Neural cell (in vitro differentiated cells): ENCODE measurements at regions not wholly inside any gene's neighbourhood (a gene's known extent, or its start where the extent isn't known, plus 50 kb on each side); places are given as distances from the start of the nearest gene placed in this dataset.

Experiments used
- H2AFZ ChIP-seq: fragments of 200-600, 300-800 bp; sonication (generic), shearing (Covaris generic); 2 replicates; pipeline ENCODE4 v1.6.0; 2014; ENCODE audit warnings: low read depth, mild to moderate bottlenecking, antibody characterized with exemption, low read length, moderate library complexity
- H3F3A ChIP-seq: fragments of 200-600 bp; shearing (Covaris generic); 2 replicates; pipeline ENCODE4 v1.6.1; 2016; ENCODE audit warnings: mild to moderate bottlenecking, moderate library complexity, mixed read lengths, antibody characterized with exemption, low read length; ENCODE audit not compliant: insufficient read depth, poor library complexity, severe bottlenecking
- H3K27ac ChIP-seq: fragments of 200-600, 300-800 bp; sonication (generic), shearing (Covaris generic); 2 replicates; pipeline ENCODE4 v1.5.1; 2014; ENCODE audit warnings: mild to moderate bottlenecking, low read length, moderate library complexity
- H3K27me3 ChIP-seq: fragments of 300-800, 200-600 bp; sonication (generic), shearing (Covaris generic); 2 replicates; pipeline ENCODE4 v1.6.0; 2014; ENCODE audit warnings: mild to moderate bottlenecking, low read depth, low read length, moderate library complexity; ENCODE audit not compliant: insufficient read depth
- H3K36me3 ChIP-seq: fragments of 300-800, 200-600 bp; sonication (generic), shearing (Covaris generic); 2 replicates; pipeline ENCODE4 v1.5.1; 2014; ENCODE audit warnings: mild to moderate bottlenecking, antibody characterized with exemption, low read length, moderate library complexity; ENCODE audit not compliant: insufficient read depth
- H3K4me2 ChIP-seq: fragments of 300-800, 200-600 bp; sonication (generic), shearing (Covaris generic); 2 replicates; pipeline ENCODE4 v1.6.0; 2014; ENCODE audit warnings: mild to moderate bottlenecking, low read length
- H3K4me3 ChIP-seq: fragments of 300-800, 200-600 bp; sonication (generic), shearing (Covaris generic); 2 replicates; pipeline ENCODE4 v1.5.1; 2014; ENCODE audit warnings: mild to moderate bottlenecking, low read length, moderate library complexity
- H3K79me2 ChIP-seq: fragments of 200-600 bp; shearing (Covaris generic); replicated peaks from 2 replicates; pipeline ENCODE4 v1.6.0; 2014; ENCODE audit warnings: mild to moderate bottlenecking, low read length, moderate library complexity; ENCODE audit not compliant: insufficient read depth
- H3K9ac ChIP-seq: fragments of 300-800, 200-600 bp; sonication (generic), shearing (Covaris generic); 2 replicates; pipeline ENCODE4 v1.6.1; 2016; ENCODE audit warnings: mild to moderate bottlenecking, low read length, mixed read lengths
- H3K9me2 ChIP-seq: fragments of 200-600 bp; shearing (Covaris generic); 2 replicates; pipeline ENCODE4 v1.6.1; 2016; ENCODE audit warnings: mild to moderate bottlenecking, low read length, mixed read lengths; ENCODE audit not compliant: insufficient read depth
- H3K9me3 ChIP-seq: fragments of 200-600, 300-800 bp; sonication (generic), shearing (Covaris generic); 2 replicates; pipeline ENCODE4 v1.6.1; 2016; ENCODE audit warnings: mild to moderate bottlenecking, mixed run types, low read length, moderate library complexity, mixed read lengths
- H4K20me1 ChIP-seq: fragments of 200-600 bp; shearing (Covaris generic); 2 replicates; pipeline ENCODE4 v1.6.1; 2016; ENCODE audit warnings: mild to moderate bottlenecking, mixed run types; ENCODE audit not compliant: insufficient read depth
- EP300 ChIP-seq: fragments of 450-650 bp; conservative IDR thresholded peaks from 2 replicates; pipeline ENCODE4 v1.6.1; 2014; ENCODE audit warnings: antibody characterized with exemption, mild to moderate bottlenecking, moderate library complexity; ENCODE audit not compliant: poor library complexity, severe bottlenecking
- EZH2 ChIP-seq: fragments of 200-600, 300-800 bp; shearing (Covaris generic), sonication (generic); IDR thresholded peaks from 2 replicates; pipeline ENCODE4 v1.6.1; 2014; ENCODE audit warnings: antibody characterized with exemption, low read length, borderline replicate concordance, mild to moderate bottlenecking; ENCODE audit not compliant: insufficient read depth, poor library complexity, severe bottlenecking
- MXI1 ChIP-seq: fragments of 450-650 bp; conservative IDR thresholded peaks from 2 replicates; pipeline ENCODE4 v1.6.1; 2014; ENCODE audit warnings: antibody characterized with exemption, mild to moderate bottlenecking; ENCODE audit not compliant: poor library complexity, severe bottlenecking
- POLR2AphosphoS5 ChIP-seq: IDR thresholded peaks from 2 replicates; pipeline ENCODE4 v1.6.1; 2012
- RAD21 ChIP-seq: fragments of 450-650 bp; conservative IDR thresholded peaks from 2 replicates; pipeline ENCODE4 v1.6.1; 2014; ENCODE audit warnings: antibody characterized with exemption, mild to moderate bottlenecking, moderate library complexity
- SMC3 ChIP-seq: fragments of 450-650 bp; conservative IDR thresholded peaks from 2 replicates; pipeline ENCODE4 v1.6.1; 2014; ENCODE audit warnings: antibody characterized with exemption, mild to moderate bottlenecking, moderate library complexity; ENCODE audit not compliant: poor library complexity
- TAF1 ChIP-seq: IDR thresholded peaks from 2 replicates; pipeline ENCODE4 v1.6.1; 2012; ENCODE audit warnings: low read depth
- TF ChIP-seq, protein P1 (sequence below): fragments of 450-650 bp; IDR thresholded peaks from 2 replicates; pipeline ENCODE4 v1.5.1; 2014; ENCODE audit warnings: antibody characterized with exemption, mild to moderate bottlenecking, moderate library complexity; ENCODE audit not compliant: poor library complexity, severe bottlenecking
- TF ChIP-seq, protein P2 (sequence below): IDR thresholded peaks from 2 replicates; pipeline ENCODE4 v1.6.1; 2012; ENCODE audit warnings: borderline replicate concordance

GRCh38 chr13:100883453-100883852 lies 208.9 kb upstream of the TMTC4 start:
- no peaks in the 10 kb centered on the region for H3K9me3 ChIP-seq
- no peaks in the 10 kb centered on the region for H3K36me3 ChIP-seq
- no peak overlapping the region for H3K27ac ChIP-seq
- H3F3A ChIP-seq: no peaks in the 10 kb centered on the region
- no peak overlapping the region for H3K4me2 ChIP-seq
- H3K4me3 ChIP-seq: no peak overlapping the region
- H3K27me3 ChIP-seq: no peaks in the 10 kb centered on the region
- no peaks in the 10 kb centered on the region for H4K20me1 ChIP-seq
- TF ChIP-seq SMC3: peak; percentile 63
- TF ChIP-seq TAF1: no peak
- TF ChIP-seq MXI1: no peak
- no peak for TF ChIP-seq POLR2AphosphoS5
- peak; percentile 29 for TF ChIP-seq EP300
- TF ChIP-seq EZH2: no peak
- TF ChIP-seq RAD21: peak; percentile 57
- TF ChIP-seq, protein P1, sequence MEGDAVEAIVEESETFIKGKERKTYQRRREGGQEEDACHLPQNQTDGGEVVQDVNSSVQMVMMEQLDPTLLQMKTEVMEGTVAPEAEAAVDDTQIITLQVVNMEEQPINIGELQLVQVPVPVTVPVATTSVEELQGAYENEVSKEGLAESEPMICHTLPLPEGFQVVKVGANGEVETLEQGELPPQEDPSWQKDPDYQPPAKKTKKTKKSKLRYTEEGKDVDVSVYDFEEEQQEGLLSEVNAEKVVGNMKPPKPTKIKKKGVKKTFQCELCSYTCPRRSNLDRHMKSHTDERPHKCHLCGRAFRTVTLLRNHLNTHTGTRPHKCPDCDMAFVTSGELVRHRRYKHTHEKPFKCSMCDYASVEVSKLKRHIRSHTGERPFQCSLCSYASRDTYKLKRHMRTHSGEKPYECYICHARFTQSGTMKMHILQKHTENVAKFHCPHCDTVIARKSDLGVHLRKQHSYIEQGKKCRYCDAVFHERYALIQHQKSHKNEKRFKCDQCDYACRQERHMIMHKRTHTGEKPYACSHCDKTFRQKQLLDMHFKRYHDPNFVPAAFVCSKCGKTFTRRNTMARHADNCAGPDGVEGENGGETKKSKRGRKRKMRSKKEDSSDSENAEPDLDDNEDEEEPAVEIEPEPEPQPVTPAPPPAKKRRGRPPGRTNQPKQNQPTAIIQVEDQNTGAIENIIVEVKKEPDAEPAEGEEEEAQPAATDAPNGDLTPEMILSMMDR: peak; percentile 60
- H3K79me2 ChIP-seq: no peaks in the 10 kb centered on the region
- H3K9ac ChIP-seq: no peak overlapping the region
- H2AFZ ChIP-seq: no peak overlapping the region
- no peaks in the 10 kb centered on the region for H3K9me2 ChIP-seq

- Histone ChIP-seq H3F3A (no peaks in the 10 kb centered on the region), H3K4me2 (no peak overlapping the region), H3K4me3 (no peak overlapping the region), H3K79me2 (no peaks in the 10 kb centered on the region), H3K27me3 (no peaks in the 10 kb centered on the region), H3K36me3 (no peaks in the 10 kb centered on the region), H3K9me2 (no peaks in the 10 kb centered on the region), H4K20me1 (no peaks in the 10 kb centered on the region), H3K9ac (no peak overlapping the region), H3K9me3 (peaks cover 2% of the 10 kb centered on the region), H2AFZ (no peak overlapping the region), H3K27ac (no peak overlapping the region)
- TF ChIP-seq MXI1 (no peak), EZH2 (no peak), RAD21 (no peak), EP300 (no peak), SMC3 (no peak), POLR2AphosphoS5 (no peak), TAF1 (no peak)
- TF ChIP-seq, protein P2, sequence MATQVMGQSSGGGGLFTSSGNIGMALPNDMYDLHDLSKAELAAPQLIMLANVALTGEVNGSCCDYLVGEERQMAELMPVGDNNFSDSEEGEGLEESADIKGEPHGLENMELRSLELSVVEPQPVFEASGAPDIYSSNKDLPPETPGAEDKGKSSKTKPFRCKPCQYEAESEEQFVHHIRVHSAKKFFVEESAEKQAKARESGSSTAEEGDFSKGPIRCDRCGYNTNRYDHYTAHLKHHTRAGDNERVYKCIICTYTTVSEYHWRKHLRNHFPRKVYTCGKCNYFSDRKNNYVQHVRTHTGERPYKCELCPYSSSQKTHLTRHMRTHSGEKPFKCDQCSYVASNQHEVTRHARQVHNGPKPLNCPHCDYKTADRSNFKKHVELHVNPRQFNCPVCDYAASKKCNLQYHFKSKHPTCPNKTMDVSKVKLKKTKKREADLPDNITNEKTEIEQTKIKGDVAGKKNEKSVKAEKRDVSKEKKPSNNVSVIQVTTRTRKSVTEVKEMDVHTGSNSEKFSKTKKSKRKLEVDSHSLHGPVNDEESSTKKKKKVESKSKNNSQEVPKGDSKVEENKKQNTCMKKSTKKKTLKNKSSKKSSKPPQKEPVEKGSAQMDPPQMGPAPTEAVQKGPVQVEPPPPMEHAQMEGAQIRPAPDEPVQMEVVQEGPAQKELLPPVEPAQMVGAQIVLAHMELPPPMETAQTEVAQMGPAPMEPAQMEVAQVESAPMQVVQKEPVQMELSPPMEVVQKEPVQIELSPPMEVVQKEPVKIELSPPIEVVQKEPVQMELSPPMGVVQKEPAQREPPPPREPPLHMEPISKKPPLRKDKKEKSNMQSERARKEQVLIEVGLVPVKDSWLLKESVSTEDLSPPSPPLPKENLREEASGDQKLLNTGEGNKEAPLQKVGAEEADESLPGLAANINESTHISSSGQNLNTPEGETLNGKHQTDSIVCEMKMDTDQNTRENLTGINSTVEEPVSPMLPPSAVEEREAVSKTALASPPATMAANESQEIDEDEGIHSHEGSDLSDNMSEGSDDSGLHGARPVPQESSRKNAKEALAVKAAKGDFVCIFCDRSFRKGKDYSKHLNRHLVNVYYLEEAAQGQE: no peak
- TF ChIP-seq, protein P1: no peak
Measured at GRCh38 chr13:100881291-100881864, 206.8 kb upstream of the TMTC4 start.
